IMR-90 (cell line): ENCODE measurements at regions not wholly inside any gene's neighbourhood (a gene's known extent, or its start where the extent isn't known, plus 50 kb on each side); places are given as distances from the start of the nearest gene placed in this dataset.
A peak's percentile ranks its signal among the peaks of the same experiment; 100 is the strongest.

Source experiments
- ATAC-seq: fragments of 200-7000 bp; cut with Tn5 transposase; 2 replicates; pipeline ENCODE4 v1.9.1; 2020; ENCODE audit warnings: low read depth, mild to moderate bottlenecking, moderate library complexity
- BruUV-seq: library from RNA; stranded (reverse); fragments of 400-500 nt; replicated peaks from 2 replicates; lab custom pipeline; 2021; lab: Mats Ljungman, UMichigan
- CTCF ChIA-PET: fragments of 300-600 bp; formaldehyde crosslinking; extraction: SDS; loops from one replicate; lab custom pipeline; 2021; ENCODE audit warnings: antibody characterized with exemption; lab: Yijun Ruan, JAX
- POLR2A ChIA-PET: fragments of 300-600 bp; sonication (Branson Sonifier 250); formaldehyde crosslinking; loops from one replicate; lab custom pipeline; 2022; ENCODE audit warnings: antibody characterized with exemption; ENCODE audit not compliant: unreplicated experiment; lab: Charles Lee
- DNase-seq: peaks from one replicate; pipeline ENCODE4 v3.0.0; 2013
- H2AFZ ChIP-seq: replicated peaks from 2 replicates; pipeline ENCODE3; 2013; ENCODE audit warnings: low read length, mild to moderate bottlenecking; ENCODE audit not compliant: poor library complexity
- H2AK5ac ChIP-seq: 2 replicates; pipeline ENCODE4 v1.6.1; 2013; ENCODE audit warnings: low read depth, low read length, inconsistent platforms
- H2AK9ac ChIP-seq: replicated peaks from 2 replicates; pipeline ENCODE3; 2013; ENCODE audit warnings: mild to moderate bottlenecking, low read depth, low read length, moderate library complexity; ENCODE audit not compliant: poor library complexity
- H2BK120ac ChIP-seq: 2 replicates; pipeline ENCODE4 v1.6.1; 2013; ENCODE audit warnings: low read depth, low read length, inconsistent platforms
- H2BK15ac ChIP-seq: 3 replicates; pipeline ENCODE4 v1.6.1; 2013; ENCODE audit warnings: low read depth, low read length, inconsistent platforms
- H2BK20ac ChIP-seq: 2 replicates; pipeline ENCODE4 v1.6.1; 2013; ENCODE audit warnings: low read depth, mild to moderate bottlenecking, inconsistent platforms, low read length, moderate library complexity
- H2BK5ac ChIP-seq: 2 replicates; pipeline ENCODE4 v1.6.1; 2013; ENCODE audit warnings: mild to moderate bottlenecking, low read depth, low read length, inconsistent platforms; ENCODE audit not compliant: poor library complexity, severe bottlenecking
- H3K14ac ChIP-seq: replicated peaks from 2 replicates; pipeline ENCODE4 v1.6.1; 2013; ENCODE audit warnings: low read depth, low read length, inconsistent platforms
- H3K18ac ChIP-seq: 2 replicates; pipeline ENCODE4 v1.6.1; 2013; ENCODE audit warnings: low read depth, low read length, control low read depth
- H3K23ac ChIP-seq: 2 replicates; pipeline ENCODE4 v1.6.1; 2013; ENCODE audit warnings: low read depth, low read length, inconsistent platforms
- H3K27ac ChIP-seq: 2 replicates; pipeline ENCODE4 v1.5.1; 2013; ENCODE audit warnings: mild to moderate bottlenecking, control low read depth, low read length; ENCODE audit not compliant: insufficient read depth
- H3K27me3 ChIP-seq: 2 replicates; pipeline ENCODE4 v1.6.1; 2013; ENCODE audit warnings: low read length; ENCODE audit not compliant: control insufficient read depth, insufficient read depth
- H3K36me3 ChIP-seq: 2 replicates; pipeline ENCODE4 v1.6.1; 2013; ENCODE audit warnings: low read length, mixed read lengths; ENCODE audit not compliant: control insufficient read depth, insufficient read depth
- H3K4ac ChIP-seq: 2 replicates; pipeline ENCODE4 v1.6.1; 2013; ENCODE audit warnings: low read depth, low read length, inconsistent platforms
- H3K4me1 ChIP-seq: 2 replicates; pipeline ENCODE4 v1.6.1; 2013; ENCODE audit warnings: low read length, mixed read lengths; ENCODE audit not compliant: control insufficient read depth, insufficient read depth
- H3K4me2 ChIP-seq: 2 replicates; pipeline ENCODE4 v1.6.1; 2013; ENCODE audit warnings: low read depth, mild to moderate bottlenecking, control low read depth, low read length, moderate library complexity
- H3K4me3 ChIP-seq: 2 replicates; pipeline ENCODE4 v1.5.1; 2013; ENCODE audit warnings: low read depth, mild to moderate bottlenecking, control low read depth, low read length, moderate library complexity; ENCODE audit not compliant: insufficient read depth
- H3K56ac ChIP-seq: 2 replicates; pipeline ENCODE4 v1.6.1; 2013; ENCODE audit warnings: low read length, inconsistent platforms; ENCODE audit not compliant: insufficient read depth; ENCODE audit errors: extremely low read depth
- H3K79me1 ChIP-seq, 2 experiments: 2 replicates each; pipeline ENCODE4 v1.6.1; 2013; ENCODE audit warnings: low read length in 2 of 2, inconsistent platforms in 1 of 2, low read depth in 1 of 2
- H3K9ac ChIP-seq: 2 replicates; pipeline ENCODE4 v1.6.1; 2013; ENCODE audit warnings: low read depth, low read length, control low read depth
- H3K9me1 ChIP-seq: 2 replicates; pipeline ENCODE4 v1.6.1; 2013; ENCODE audit warnings: low read length, inconsistent platforms; ENCODE audit not compliant: insufficient read depth
- H3K9me3 ChIP-seq: 2 replicates; pipeline ENCODE4 v1.6.1; 2013; ENCODE audit warnings: low read length; ENCODE audit not compliant: control insufficient read depth, insufficient read depth
- H4K20me1 ChIP-seq: 2 replicates; pipeline ENCODE4 v1.6.1; 2013; ENCODE audit warnings: low read length, inconsistent platforms; ENCODE audit not compliant: insufficient read depth
- H4K5ac ChIP-seq: 2 replicates; pipeline ENCODE4 v1.6.1; 2013; ENCODE audit warnings: mild to moderate bottlenecking, low read depth, low read length, control low read depth
- H4K8ac ChIP-seq, 2 experiments: 2 replicates each; pipeline ENCODE4 v1.6.1; 2013; ENCODE audit warnings: low read depth in 2 of 2, low read length in 2 of 2, control low read depth in 1 of 2, inconsistent platforms in 1 of 2
- H4K91ac ChIP-seq: 2 replicates; pipeline ENCODE4 v1.6.1; 2013; ENCODE audit warnings: low read depth, low read length, inconsistent platforms; ENCODE audit not compliant: insufficient read depth
- BHLHE40 ChIP-seq: fragments of 150-350 bp; IDR thresholded peaks from 2 replicates; pipeline ENCODE4 v1.6.1; 2016; ENCODE audit warnings: mild to moderate bottlenecking, low read depth, low read length
- CEBPB ChIP-seq: IDR thresholded peaks from 2 replicates; pipeline ENCODE4 v1.6.1; 2012; ENCODE audit warnings: low read depth, low read length, improper control_type of control experiment
- CHD1 ChIP-seq: IDR thresholded peaks from 2 replicates; pipeline ENCODE4 v1.6.1; 2012; ENCODE audit warnings: low read depth, low read length, improper control_type of control experiment
- MAFK ChIP-seq: IDR thresholded peaks from 2 replicates; pipeline ENCODE4 v1.6.1; 2012; ENCODE audit warnings: low read depth, low read length, improper control_type of control experiment
- MAZ ChIP-seq: IDR thresholded peaks from 2 replicates; pipeline ENCODE4 v1.6.1; 2012; ENCODE audit warnings: low read depth, mild to moderate bottlenecking, low read length, improper control_type of control experiment, moderate library complexity, borderline replicate concordance
- MXI1 ChIP-seq: IDR thresholded peaks from 2 replicates; pipeline ENCODE4 v1.6.1; 2012; ENCODE audit warnings: low read depth, mild to moderate bottlenecking, low read length, moderate library complexity, borderline replicate concordance
- NFE2L2 ChIP-seq: fragments of 150-350 bp; IDR thresholded peaks from 2 replicates; pipeline ENCODE4 v1.6.1; 2016; ENCODE audit warnings: low read depth, mild to moderate bottlenecking, low read length
- POLR2A ChIP-seq: IDR thresholded peaks from 2 replicates; pipeline ENCODE4 v1.6.1; 2012; ENCODE audit warnings: mild to moderate bottlenecking, low read depth, low read length
- RAD21 ChIP-seq: IDR thresholded peaks from 2 replicates; pipeline ENCODE4 v1.6.1; 2012; ENCODE audit warnings: low read length, improper control_type of control experiment
- RCOR1 ChIP-seq: IDR thresholded peaks from 2 replicates; pipeline ENCODE4 v1.6.1; 2012; ENCODE audit warnings: mild to moderate bottlenecking, low read length, improper control_type of control experiment; ENCODE audit not compliant: insufficient replicate concordance
- RFX5 ChIP-seq: IDR thresholded peaks from 2 replicates; pipeline ENCODE4 v1.8.0; 2012; ENCODE audit warnings: low read depth, mild to moderate bottlenecking, low read length, moderate library complexity
- SMC3 ChIP-seq: fragments of 150-350 bp; IDR thresholded peaks from 2 replicates; pipeline ENCODE4 v1.6.1; 2016; ENCODE audit warnings: low read depth, mild to moderate bottlenecking, antibody characterized with exemption, low read length, moderate library complexity
- WGBS, 2 experiments: methylation state at CpG; one replicate each; pipeline versions ENCODE4 v1.1.5 to v1.1.7; 2013; ENCODE audit warnings: missing lambda C conversion rate in 2 of 2; ENCODE audit not compliant: insufficient read length in 1 of 2; ENCODE audit errors: extremely low coverage in 2 of 2; 5-methylcytosine and 5-hydroxymethylcytosine counted together
- dilution Hi-C: fragments of 300-500 bp; cut with HindIII; formaldehyde crosslinking; loops from one replicate; pipeline ENCODE4 v1.14.3; 2018; ENCODE audit warnings: low sequenced_read_pairs; ENCODE audit not compliant: unreplicated experiment
- in situ Hi-C: fragments of 300-500 bp; cut with MboI; formaldehyde crosslinking; loops from 3 replicates; pipeline ENCODE4 v1.14.3; 2019; ENCODE audit warnings: low sequenced_read_pairs, inconsistent platforms, mixed read lengths
- intact Hi-C: fragments of 100-400 bp; cut with micrococcal nuclease; formaldehyde crosslinking; loops from 2 replicates; pipeline ENCODE4 v1.10.0; 2022
- TF ChIP-seq, protein P1 (sequence below): fragments of 150-350 bp; IDR thresholded peaks from 2 replicates; pipeline ENCODE4 v1.6.1; 2016; ENCODE audit warnings: low read depth, mild to moderate bottlenecking, low read length, moderate library complexity, borderline replicate concordance
- TF ChIP-seq, protein P2 (sequence below): fragments of 150-350 bp; IDR thresholded peaks from 2 replicates; pipeline ENCODE4 v1.6.1; 2017; ENCODE audit warnings: mild to moderate bottlenecking, antibody characterized with exemption, low read length, low read depth
- TF ChIP-seq, protein P3 (sequence below): conservative IDR thresholded peaks from 2 replicates; pipeline ENCODE4 v1.5.1; 2012; ENCODE audit warnings: mild to moderate bottlenecking, low read depth, low read length, improper control_type of control experiment

- Histone ChIP-seq H2BK15ac (no peak overlapping the region), H3K4me2 (no peak overlapping the region), H3K79me1 (no peaks in the 10 kb centered on the region), H3K4ac (no peak overlapping the region), H3K36me3 (no peaks in the 10 kb centered on the region), H4K20me1 (no peaks in the 10 kb centered on the region), H3K9me3 (no peaks in the 10 kb centered on the region), H3K18ac (peak overlapping the region; percentile 52; the same call in 1 of the 2 replicates), H3K9me1 (peaks cover 3% of the 10 kb centered on the region; the same call in 1 of the 2 replicates), H3K9ac (no peak overlapping the region), H2BK20ac (no peak overlapping the region; the same call in 1 of the 2 replicates), H3K4me3 (no peak overlapping the region), H3K56ac (no peak overlapping the region), H2BK120ac (no peak overlapping the region), H3K27ac (no peak overlapping the region), H4K5ac (no peak overlapping the region), H3K23ac (no peak overlapping the region), H2AK9ac (no peak overlapping the region), H3K27me3 (no peaks in the 10 kb centered on the region), H4K8ac (no peak overlapping the region), H2BK5ac (no peak overlapping the region), H3K4me1 (peaks cover 11% of the 10 kb centered on the region), H3K14ac (no peak overlapping the region), H2AK5ac (no peak overlapping the region), H2AFZ (no peak overlapping the region), H4K91ac (no peak overlapping the region)
- no peak for DNase-seq
- ChIA-PET POLR2A (no interaction called here), CTCF (interaction anchor here (0.7 kb wide), 2 partner anchors 23 to 76 kb away, joined by 4 to 5 read pairs; no protein-coding TSS in a partner anchor)
- intact Hi-C loops (no loop called here), dilution Hi-C loops (no loop called here), in situ Hi-C loops (no loop called here)
- no TSS peak for BruUV-seq
- ATAC-seq, result no peak
- WGBS, 2 experiments, result 71% methylated on average over 2 of the region's 8 CpGs; no CpG with 5 or more reads in 1 of the 2 experiments
- TF ChIP-seq MXI1 (no peak), RAD21 (no peak), MAZ (no peak), CHD1 (no peak), POLR2A (no peak), RFX5 (no peak), SMC3 (no peak), MAFK (no peak), RCOR1 (no peak), CEBPB (no peak), BHLHE40 (no peak), NFE2L2 (no peak)
- TF ChIP-seq, protein P1, sequence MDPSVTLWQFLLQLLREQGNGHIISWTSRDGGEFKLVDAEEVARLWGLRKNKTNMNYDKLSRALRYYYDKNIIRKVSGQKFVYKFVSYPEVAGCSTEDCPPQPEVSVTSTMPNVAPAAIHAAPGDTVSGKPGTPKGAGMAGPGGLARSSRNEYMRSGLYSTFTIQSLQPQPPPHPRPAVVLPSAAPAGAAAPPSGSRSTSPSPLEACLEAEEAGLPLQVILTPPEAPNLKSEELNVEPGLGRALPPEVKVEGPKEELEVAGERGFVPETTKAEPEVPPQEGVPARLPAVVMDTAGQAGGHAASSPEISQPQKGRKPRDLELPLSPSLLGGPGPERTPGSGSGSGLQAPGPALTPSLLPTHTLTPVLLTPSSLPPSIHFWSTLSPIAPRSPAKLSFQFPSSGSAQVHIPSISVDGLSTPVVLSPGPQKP, result no peak
- TF ChIP-seq, protein P2, sequence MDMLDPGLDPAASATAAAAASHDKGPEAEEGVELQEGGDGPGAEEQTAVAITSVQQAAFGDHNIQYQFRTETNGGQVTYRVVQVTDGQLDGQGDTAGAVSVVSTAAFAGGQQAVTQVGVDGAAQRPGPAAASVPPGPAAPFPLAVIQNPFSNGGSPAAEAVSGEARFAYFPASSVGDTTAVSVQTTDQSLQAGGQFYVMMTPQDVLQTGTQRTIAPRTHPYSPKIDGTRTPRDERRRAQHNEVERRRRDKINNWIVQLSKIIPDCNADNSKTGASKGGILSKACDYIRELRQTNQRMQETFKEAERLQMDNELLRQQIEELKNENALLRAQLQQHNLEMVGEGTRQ, result no peak
- TF ChIP-seq, protein P3, sequence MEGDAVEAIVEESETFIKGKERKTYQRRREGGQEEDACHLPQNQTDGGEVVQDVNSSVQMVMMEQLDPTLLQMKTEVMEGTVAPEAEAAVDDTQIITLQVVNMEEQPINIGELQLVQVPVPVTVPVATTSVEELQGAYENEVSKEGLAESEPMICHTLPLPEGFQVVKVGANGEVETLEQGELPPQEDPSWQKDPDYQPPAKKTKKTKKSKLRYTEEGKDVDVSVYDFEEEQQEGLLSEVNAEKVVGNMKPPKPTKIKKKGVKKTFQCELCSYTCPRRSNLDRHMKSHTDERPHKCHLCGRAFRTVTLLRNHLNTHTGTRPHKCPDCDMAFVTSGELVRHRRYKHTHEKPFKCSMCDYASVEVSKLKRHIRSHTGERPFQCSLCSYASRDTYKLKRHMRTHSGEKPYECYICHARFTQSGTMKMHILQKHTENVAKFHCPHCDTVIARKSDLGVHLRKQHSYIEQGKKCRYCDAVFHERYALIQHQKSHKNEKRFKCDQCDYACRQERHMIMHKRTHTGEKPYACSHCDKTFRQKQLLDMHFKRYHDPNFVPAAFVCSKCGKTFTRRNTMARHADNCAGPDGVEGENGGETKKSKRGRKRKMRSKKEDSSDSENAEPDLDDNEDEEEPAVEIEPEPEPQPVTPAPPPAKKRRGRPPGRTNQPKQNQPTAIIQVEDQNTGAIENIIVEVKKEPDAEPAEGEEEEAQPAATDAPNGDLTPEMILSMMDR, result no peak
Measured at GRCh38 chr6:134469702-134470456, 152.0 kb upstream of the SGK1 start.
